GM12864 (cell line): ENCODE measurements at regions not wholly inside any gene's neighbourhood (a gene's known extent, or its start where the extent isn't known, plus 50 kb on each side); places are given as distances from the start of the nearest gene placed in this dataset.
A peak's percentile ranks its signal among the peaks of the same experiment; 100 is the strongest.

Experiments
- DNase-seq: peaks from one replicate; pipeline ENCODE4 v3.0.0-alpha.2; 2011; ENCODE audit warnings: low read depth
- H3K4me3 ChIP-seq: 2 replicates; pipeline ENCODE4 v1.5.1; 2011; ENCODE audit warnings: mild to moderate bottlenecking, low read depth, low read length, control low read depth
- CTCF ChIP-seq: IDR thresholded peaks from 2 replicates; pipeline ENCODE4 v1.5.1; 2011; ENCODE audit warnings: low read depth, mild to moderate bottlenecking, moderate library complexity, low read length, control low read depth, inconsistent platforms; ENCODE audit errors: missing control alignments

GRCh38 chr4:144507311-144508101, 138.4 kb upstream of the HHIP start:
- no peak for TF ChIP-seq CTCF
- no peak overlapping the region for H3K4me3 ChIP-seq
- DNase-seq, result no peak

- no peak for DNase-seq
- TF ChIP-seq CTCF, result no peak
- no peak overlapping the region for H3K4me3 ChIP-seq
Measured at GRCh38 chr4:144509088-144510015, 136.6 kb upstream of the HHIP start.

GRCh38 chr4:144514736-144515135, 131.2 kb upstream of the HHIP start:
- TF ChIP-seq CTCF, result no peak
- no peak for DNase-seq
- no peak overlapping the region for H3K4me3 ChIP-seq

GRCh38 chr4:144518181-144518895, 127.6 kb upstream of the HHIP start:
- no peak overlapping the region for H3K4me3 ChIP-seq
- no peak for TF ChIP-seq CTCF
- DNase-seq, result no peak

- TF ChIP-seq CTCF, result no peak
- DNase-seq, result no peak
- H3K4me3 ChIP-seq, result no peak overlapping the region
Measured at GRCh38 chr4:144531841-144532240, 114.1 kb upstream of the HHIP start.

- DNase-seq, result peak; percentile 75
- TF ChIP-seq CTCF, result no peak
- no peak overlapping the region for H3K4me3 ChIP-seq
Measured at GRCh38 chr4:144547678-144548298, 98.2 kb upstream of the HHIP start.
